ENCODE measurements at regions not wholly inside any gene's neighbourhood (a gene's known extent, or its start where the extent isn't known, plus 50 kb on each side); places are given as distances from the start of the nearest gene placed in this dataset.

DNA sequence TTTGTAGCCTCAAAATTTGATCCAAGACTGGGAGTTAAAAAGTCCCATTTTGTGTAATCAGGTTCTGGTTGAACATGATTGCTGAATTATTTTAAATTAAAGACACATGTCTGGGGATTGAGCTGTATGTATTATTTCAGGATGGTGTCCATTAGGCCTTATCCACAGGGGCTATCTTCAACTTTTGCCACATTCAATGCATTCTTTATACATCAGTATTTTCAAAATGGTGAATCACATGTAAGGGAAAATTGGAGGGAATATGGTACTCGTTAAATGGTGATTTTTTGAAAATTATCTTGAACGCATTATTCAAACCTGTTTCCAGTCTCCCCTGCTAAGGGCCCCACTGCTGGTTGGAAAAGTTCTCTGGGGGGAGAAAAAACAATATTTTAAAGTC, 367.7 kb upstream of the NPVF start:
- TF ChIP-seq POLR2A (IDR thresholded peaks at IDR 0.05; ENCODE audit: low read depth) (no peak), EP300 (IDR thresholded peaks at IDR 0.05) (no peak), POLR2AphosphoS5 (IDR thresholded peaks at IDR 0.05) (no peak)
- TF ChIP-seq, protein P1, sequence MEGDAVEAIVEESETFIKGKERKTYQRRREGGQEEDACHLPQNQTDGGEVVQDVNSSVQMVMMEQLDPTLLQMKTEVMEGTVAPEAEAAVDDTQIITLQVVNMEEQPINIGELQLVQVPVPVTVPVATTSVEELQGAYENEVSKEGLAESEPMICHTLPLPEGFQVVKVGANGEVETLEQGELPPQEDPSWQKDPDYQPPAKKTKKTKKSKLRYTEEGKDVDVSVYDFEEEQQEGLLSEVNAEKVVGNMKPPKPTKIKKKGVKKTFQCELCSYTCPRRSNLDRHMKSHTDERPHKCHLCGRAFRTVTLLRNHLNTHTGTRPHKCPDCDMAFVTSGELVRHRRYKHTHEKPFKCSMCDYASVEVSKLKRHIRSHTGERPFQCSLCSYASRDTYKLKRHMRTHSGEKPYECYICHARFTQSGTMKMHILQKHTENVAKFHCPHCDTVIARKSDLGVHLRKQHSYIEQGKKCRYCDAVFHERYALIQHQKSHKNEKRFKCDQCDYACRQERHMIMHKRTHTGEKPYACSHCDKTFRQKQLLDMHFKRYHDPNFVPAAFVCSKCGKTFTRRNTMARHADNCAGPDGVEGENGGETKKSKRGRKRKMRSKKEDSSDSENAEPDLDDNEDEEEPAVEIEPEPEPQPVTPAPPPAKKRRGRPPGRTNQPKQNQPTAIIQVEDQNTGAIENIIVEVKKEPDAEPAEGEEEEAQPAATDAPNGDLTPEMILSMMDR (IDR thresholded peaks at IDR 0.05): no peak
